GM21717 (cell line): ENCODE measurements at regions not wholly inside any gene's neighbourhood (a gene's known extent, or its start where the extent isn't known, plus 50 kb on each side); places are given as distances from the start of the nearest gene placed in this dataset.
A peak's percentile ranks its signal among the peaks of the same experiment; 100 is the strongest.

Experiments
- ATAC-seq: cut with Tn5 transposase; IDR thresholded peaks from one replicate; pipeline ENCODE4 v1.9.1; 2021; ENCODE audit warnings: mild to moderate bottlenecking, moderate library complexity; ENCODE audit not compliant: unreplicated experiment

- no peak for ATAC-seq
Measured at GRCh38 chr5:23013395-23013998, 160.4 kb upstream of the CDH12 start.

GRCh38 chr5:23012842-23013241 is 159.7 kb upstream of the CDH12 start:
- peak; percentile 85 for ATAC-seq

DNA sequence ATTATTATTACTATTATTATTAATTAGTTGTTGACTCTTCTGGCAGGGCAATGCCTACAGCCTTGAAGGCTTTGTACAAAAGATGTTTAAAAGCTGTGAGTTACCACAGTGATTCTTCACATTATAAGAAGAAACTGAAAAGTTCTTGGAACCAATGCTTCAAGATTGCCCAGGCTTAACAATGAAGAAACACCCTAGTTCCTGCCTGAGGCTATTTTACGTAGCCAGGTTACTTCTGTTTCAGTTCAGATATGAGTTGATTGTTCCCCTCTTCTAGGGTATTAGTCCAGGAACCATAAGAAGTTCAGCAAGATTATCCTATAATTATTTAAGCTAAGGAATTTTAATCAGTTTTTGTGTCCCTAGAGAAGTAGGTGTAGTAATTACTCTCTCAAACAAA is 154.6 kb upstream of the CDH12 start:
- no peak for ATAC-seq

DNA sequence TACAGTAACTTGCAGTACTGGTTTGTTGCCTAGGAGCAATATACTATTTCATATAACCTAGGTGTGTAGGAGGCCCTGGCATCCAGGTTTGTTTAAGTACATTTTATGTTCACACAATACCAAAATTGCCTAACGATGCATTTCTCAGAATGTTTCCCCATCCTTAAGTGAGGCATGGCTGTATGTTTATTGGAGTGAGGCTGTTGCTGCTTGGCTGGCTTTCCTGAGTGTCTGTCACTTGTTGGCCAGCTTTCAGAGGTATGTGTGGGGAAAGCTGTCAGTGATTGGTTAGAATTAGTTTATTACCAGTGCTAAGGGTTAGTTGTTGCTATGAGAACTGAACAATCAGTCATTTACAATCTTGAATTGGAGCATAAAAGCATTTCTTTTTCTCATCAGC is 154.1 kb upstream of the CDH12 start:
- no peak for ATAC-seq

DNA sequence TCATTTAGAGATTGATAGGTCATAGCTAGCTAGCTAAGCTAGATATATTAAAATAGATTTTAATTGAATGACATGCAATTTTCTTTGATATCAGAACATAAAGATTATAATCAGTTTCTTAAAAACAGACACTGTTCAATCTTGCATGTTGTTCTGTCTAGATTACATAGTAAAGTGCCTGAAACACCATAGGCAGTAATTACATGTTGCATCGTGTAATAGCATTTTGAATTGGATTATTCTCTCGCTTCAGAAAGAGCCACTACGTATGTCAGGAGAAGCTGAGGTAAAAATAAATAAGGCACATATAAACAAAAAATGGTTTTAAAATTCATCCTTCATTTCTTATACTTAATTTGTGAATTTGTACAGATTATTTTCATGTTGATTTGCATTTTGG is 148.0 kb upstream of the CDH12 start:
- no peak for ATAC-seq

DNA sequence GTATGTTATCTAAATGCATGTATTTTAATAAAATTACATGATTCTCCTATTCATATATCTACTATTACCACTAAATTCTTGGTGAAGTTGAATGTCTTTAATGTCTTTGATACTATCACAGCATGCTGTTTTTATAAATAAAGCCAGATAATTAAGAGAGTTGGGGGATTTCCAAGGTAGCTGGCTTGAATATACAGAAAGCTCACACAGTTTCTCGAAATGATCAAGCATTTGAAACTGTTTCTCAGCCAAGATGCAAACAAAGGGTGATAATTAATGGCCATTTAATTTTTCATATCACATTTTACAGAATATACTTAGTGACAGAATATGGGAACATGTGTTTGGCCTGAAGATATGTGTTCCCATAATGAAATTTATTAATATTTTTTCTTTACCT is 145.6 kb upstream of the CDH12 start:
- ATAC-seq = no peak

DNA sequence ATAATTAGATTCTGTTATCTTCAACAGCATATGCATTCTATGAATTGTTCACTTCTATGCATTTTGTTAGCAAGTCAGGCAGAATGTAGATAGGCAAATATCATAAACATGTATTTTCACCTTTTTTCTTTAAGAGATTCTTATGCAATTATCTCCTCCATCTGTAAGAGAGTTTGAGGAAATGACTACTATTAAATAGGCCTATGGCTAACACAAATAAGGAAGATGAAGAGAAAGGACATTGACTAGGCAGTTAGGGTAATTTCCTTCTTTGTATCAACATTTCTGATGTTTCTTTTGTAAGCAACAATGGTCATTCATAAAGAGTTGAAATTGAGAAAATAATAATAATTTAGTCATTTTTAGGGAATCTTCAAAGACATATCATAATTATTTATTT is 145.2 kb upstream of the CDH12 start:
- ATAC-seq = no peak

DNA sequence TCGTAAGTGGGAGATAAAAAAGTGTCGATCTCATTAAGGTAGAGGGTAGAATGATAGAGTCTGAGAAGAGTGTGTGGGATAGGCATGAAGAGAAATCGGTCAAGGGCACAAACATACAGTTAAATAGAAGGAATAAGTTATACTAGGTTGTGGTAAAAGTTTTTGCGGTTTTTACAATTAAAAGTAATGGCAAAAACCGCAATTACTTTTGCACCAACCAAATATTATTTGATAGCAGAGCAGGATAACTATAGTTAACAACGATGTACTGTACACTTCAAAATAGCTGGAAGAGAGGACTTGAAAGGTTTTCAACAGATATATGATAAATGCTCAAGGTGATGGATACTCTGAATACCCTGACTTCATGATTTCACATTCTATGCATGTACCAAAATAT is 135.8 kb upstream of the CDH12 start:
- no peak for ATAC-seq

GRCh38 chr5:22986281-22986680 is 133.1 kb upstream of the CDH12 start:
- ATAC-seq = no peak

DNA sequence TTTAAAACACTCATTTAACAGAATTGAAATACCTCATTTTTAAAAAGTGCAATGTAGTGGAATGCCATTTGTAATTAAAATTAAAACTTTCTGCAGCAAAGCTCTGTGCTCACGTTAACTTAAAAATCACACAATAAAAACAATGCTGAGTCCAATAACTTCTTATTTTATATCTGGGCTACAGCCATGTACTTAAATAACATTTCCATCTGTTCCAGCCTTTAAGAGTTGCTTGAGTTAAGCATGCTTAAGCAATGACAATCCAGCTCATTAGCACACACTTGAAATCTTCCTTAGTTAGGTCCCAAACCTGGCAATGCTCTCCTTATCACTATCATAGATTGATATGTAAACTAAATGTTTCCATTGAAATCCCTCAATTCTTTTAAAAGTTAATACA is 132.3 kb upstream of the CDH12 start:
- no peak for ATAC-seq

DNA sequence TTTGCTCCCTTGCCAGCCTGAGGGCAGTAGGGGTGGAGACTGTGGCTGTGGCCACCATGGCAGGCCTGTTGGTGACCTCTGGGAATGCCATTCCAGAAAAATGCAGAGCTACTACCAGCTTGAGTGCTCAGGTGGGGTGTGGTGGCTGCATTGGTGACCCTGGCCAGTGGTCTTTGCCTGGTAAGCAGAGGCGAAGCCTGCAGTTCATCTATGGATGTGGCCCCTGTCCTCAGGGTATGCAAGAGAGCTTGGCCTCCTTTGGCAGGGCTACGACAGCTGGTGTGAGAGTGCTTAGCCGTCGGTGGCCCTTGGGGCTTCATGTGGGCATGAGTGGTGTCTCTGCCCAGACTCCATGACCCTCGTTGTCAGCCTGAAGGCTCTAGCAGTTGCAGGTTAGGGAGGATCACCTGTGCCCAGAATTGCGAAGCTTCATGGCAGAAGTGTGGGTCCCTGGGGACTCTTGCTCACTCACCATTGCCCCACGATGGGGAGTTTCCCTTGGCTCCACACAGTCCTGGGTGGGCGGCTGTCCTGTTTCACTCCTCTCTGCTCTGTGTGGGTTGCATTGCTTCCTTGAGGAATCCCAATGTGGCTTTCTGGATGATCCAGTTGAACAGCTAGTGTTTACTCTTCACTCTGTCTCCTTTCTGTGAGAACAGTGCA is 117.9 kb upstream of the CDH12 start:
- ATAC-seq = no peak

- ATAC-seq = no peak
Measured at GRCh38 chr5:22970491-22970890, 117.3 kb upstream of the CDH12 start.

GRCh38 chr5:22968386-22968785 is 115.2 kb upstream of the CDH12 start:
- no peak for ATAC-seq

DNA sequence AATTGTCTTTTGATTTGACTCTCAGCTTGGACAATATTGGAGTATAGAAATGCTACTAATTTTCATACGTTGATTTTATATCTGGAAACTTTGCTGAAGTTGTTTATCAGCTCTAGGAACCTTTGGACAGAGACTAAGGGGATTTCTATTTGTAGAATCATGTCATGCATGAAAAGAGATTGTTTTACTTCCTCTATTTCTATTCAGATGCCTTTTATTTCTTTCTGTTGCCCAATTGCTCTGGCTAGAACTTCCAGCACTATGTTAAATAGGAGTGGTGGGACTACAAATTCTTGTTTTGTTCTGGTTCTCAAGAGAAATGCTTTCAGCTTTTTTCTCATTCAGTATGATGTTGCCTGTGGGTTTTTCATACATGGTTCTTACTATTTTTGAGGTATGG is 112.8 kb upstream of the CDH12 start:
- no peak for ATAC-seq

DNA sequence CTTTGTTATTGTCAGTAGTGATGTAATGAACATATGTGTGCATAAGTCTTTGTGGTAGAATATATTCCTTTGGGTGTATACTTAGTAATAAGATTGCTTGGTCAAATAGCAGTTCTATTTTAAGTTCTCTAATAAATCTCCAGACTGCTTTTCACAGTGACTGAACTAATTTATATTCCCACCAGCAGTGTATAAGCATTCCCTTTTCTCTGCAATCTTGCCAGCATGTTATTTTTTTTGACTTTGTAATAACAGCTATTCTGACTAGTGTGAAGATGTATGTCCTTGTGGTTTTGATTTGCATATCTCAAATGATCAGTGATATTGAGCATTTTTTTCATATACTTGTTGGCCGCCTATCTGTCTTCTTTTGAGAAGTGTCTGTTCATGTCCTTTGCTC is 111.5 kb upstream of the CDH12 start:
- no peak for ATAC-seq

GRCh38 chr5:22958462-22959262 is 105.5 kb upstream of the CDH12 start:
- ATAC-seq = no peak

- ATAC-seq = no peak
Measured at GRCh38 chr5:22947921-22948320, 94.8 kb upstream of the CDH12 start.

DNA sequence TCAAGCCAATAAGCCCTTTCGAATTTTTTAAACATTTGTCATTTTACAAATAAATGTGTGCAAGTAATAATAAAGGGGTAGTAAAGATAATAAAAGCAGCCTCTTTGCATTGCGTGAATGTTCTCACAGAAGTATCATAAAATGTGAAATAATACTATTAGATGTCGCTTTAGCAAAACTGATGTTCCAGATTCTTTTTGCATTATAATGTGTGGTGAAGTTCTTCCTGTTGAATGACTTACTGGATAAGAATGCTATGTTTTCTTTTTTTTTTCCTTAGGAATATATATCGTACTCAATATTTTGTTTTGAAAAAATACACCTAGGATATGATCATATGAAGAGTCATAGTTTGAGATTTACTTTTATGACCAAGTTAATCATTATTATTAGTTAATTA is 85.2 kb upstream of the CDH12 start:
- ATAC-seq = no peak

- ATAC-seq = no peak
Measured at GRCh38 chr5:22928821-22929482, 75.8 kb upstream of the CDH12 start.

- no peak for ATAC-seq
Measured at GRCh38 chr5:22926574-22926973, 73.4 kb upstream of the CDH12 start.

DNA sequence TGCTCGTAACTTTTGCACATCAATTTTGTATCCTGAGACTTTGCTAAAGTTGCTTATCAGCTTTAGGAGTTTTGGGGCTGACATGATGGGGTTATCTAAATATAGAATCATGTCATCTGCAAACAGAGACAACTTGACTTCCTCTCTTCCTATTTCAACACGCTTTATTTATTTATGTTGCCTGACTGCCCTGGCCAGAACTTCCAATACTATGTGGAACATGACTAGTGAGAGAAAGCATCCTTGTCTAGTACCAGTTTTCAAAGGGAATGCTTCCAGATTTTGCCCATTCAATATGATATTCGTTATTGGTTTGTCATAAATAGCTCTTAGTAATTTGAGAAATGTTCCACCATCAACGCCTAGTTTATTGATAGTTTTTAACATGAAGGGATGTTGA is 65.4 kb upstream of the CDH12 start:
- ATAC-seq = no peak

DNA sequence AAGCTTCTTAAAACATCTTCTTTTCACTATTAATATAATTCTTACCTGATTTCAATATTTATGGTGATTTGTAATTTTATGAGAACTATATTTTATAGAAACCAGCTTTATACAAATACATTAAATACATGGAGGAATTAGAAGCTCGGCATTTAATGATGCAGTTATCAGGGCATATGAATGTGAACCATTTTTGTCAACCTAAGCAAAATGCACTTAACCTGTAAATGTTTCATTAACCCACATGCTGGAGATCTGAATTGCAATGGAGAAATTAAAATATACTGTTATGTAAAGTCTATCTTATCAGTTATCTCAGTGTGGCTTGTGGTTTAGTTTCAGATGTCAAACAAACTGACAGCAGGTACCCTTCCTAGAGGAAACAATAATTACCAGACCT is 63.2 kb upstream of the CDH12 start:
- ATAC-seq = no peak
